GM21619 (cell line): ENCODE measurements at regions not wholly inside any gene's neighbourhood (a gene's known extent, or its start where the extent isn't known, plus 50 kb on each side); places are given as distances from the start of the nearest gene placed in this dataset.
"Not testable (repeated sequence)": the region's sequence is repeated elsewhere in the genome, so short reads cannot be mapped to it uniquely, and the experiment has no call there.

Experiments used
- ATAC-seq: cut with Tn5 transposase; IDR thresholded peaks from one replicate; pipeline ENCODE4 v1.9.1; 2021; ENCODE audit not compliant: unreplicated experiment

- no peak for ATAC-seq
These were observed 66.7 kb upstream of the SMARCAD1 start for GRCh38 chr4:94141001-94141400.

GRCh38 chr4:94148052-94148451 lies 59.6 kb upstream of the SMARCAD1 start:
- ATAC-seq, result not testable (repeated sequence)

GRCh38 chr4:94152466-94152865 lies 55.2 kb upstream of the SMARCAD1 start:
- no peak for ATAC-seq

GRCh38 chr4:94155404-94155803 lies 52.3 kb upstream of the SMARCAD1 start:
- ATAC-seq, result not testable (repeated sequence)

- ATAC-seq, result no peak
These were observed 50.8 kb upstream of the SMARCAD1 start for GRCh38 chr4:94156826-94157225.
